ENCODE measurements at regions not wholly inside any gene's neighbourhood (a gene's known extent, or its start where the extent isn't known, plus 50 kb on each side); places are given as distances from the start of the nearest gene placed in this dataset.

GRCh38 chr6:15914553-15914952 is 214.3 kb upstream of the MYLIP start:
- TF ChIP-seq CTCF (IDR thresholded peaks at IDR 0.05; ENCODE audit: insufficient read depth, low read length, missing control alignments), result no peak
- DNase-seq (ENCODE audit: low read depth, low spot score), result no peak
- ChIA-PET CTCF (no interaction called here), POLR2A (no interaction called here)
- no peak overlapping the region for H3K4me3 ChIP-seq (ENCODE audit: low read depth, low read length)

GRCh38 chr6:15913573-15913972 is 215.3 kb upstream of the MYLIP start:
- no peak for TF ChIP-seq CTCF (IDR thresholded peaks at IDR 0.05; ENCODE audit: insufficient read depth, low read length, missing control alignments)
- no peak for DNase-seq (ENCODE audit: low read depth, low spot score)
- POLR2A ChIA-PET, result no interaction called here
- no peak overlapping the region for H3K4me3 ChIP-seq (ENCODE audit: low read depth, low read length)
- CTCF ChIA-PET, result no interaction called here

GRCh38 chr6:15912505-15913400 is 216.1 kb upstream of the MYLIP start:
- ChIA-PET POLR2A (no interaction called here), CTCF (no interaction called here)
- no peak for DNase-seq (ENCODE audit: low read depth, low spot score)
- no peak for TF ChIP-seq CTCF (IDR thresholded peaks at IDR 0.05; ENCODE audit: insufficient read depth, low read length, missing control alignments)
- no peak overlapping the region for H3K4me3 ChIP-seq (ENCODE audit: low read depth, low read length)

GRCh38 chr6:15911753-15912504 is 217.0 kb upstream of the MYLIP start:
- ChIA-PET CTCF (no interaction called here), POLR2A (no interaction called here)
- TF ChIP-seq CTCF (IDR thresholded peaks at IDR 0.05; ENCODE audit: insufficient read depth, low read length, missing control alignments), result no peak
- DNase-seq (ENCODE audit: low read depth, low spot score), result no peak
- H3K4me3 ChIP-seq (ENCODE audit: low read depth, low read length), result no peak overlapping the region

GRCh38 chr6:15909290-15910070 is 219.4 kb upstream of the MYLIP start:
- CTCF ChIA-PET, result interaction anchor here (1.2 kb wide), 1 partner anchor 16 kb away, joined by 3 read pairs; no protein-coding TSS in a partner anchor
- no peak for DNase-seq (ENCODE audit: low read depth, low spot score)
- no peak overlapping the region for H3K4me3 ChIP-seq (ENCODE audit: low read depth, low read length)
- no peak for TF ChIP-seq CTCF (IDR thresholded peaks at IDR 0.05; ENCODE audit: insufficient read depth, low read length, missing control alignments)
- POLR2A ChIA-PET, result no interaction called here

Measured in AG04449 (cell line).